SJCRH30 (cell line): ENCODE measurements at regions not wholly inside any gene's neighbourhood (a gene's known extent, or its start where the extent isn't known, plus 50 kb on each side); places are given as distances from the start of the nearest gene placed in this dataset.

Experiments
- DNase-seq, 2 experiments: peaks; one replicate each; pipeline ENCODE4 v3.0.0-alpha.2; 2015 to 2020
- H3K27ac ChIP-seq: fragments of 250-450 bp; sonication (Bioruptor Pico); 2 replicates; pipeline ENCODE4 v1.5.1; 2020; ENCODE audit warnings: mild to moderate bottlenecking, moderate library complexity
- H3K27me3 ChIP-seq: fragments of 250-450 bp; sonication (Bioruptor Pico); 2 replicates; pipeline ENCODE4 v1.5.1; 2020; ENCODE audit warnings: mild to moderate bottlenecking, moderate library complexity
- H3K36me3 ChIP-seq: fragments of 250-450 bp; sonication (Bioruptor Pico); 2 replicates; pipeline ENCODE4 v1.5.1; 2020; ENCODE audit warnings: mild to moderate bottlenecking, moderate library complexity
- H3K4me1 ChIP-seq: fragments of 250-450 bp; sonication (Bioruptor Pico); 2 replicates; pipeline ENCODE4 v1.5.1; 2020; ENCODE audit warnings: mild to moderate bottlenecking, moderate library complexity
- H3K4me3 ChIP-seq: fragments of 250-450 bp; sonication (Bioruptor Pico); 2 replicates; pipeline ENCODE4 v1.5.1; 2020; ENCODE audit warnings: mild to moderate bottlenecking, moderate library complexity
- H3K9me3 ChIP-seq: fragments of 250-450 bp; sonication (Bioruptor Pico); replicated peaks from 2 replicates; pipeline ENCODE4 v1.5.1; 2020; ENCODE audit warnings: mild to moderate bottlenecking, moderate library complexity

- peak; percentile 72 to 79 for DNase-seq
- no peak overlapping the region for H3K27ac ChIP-seq
- H3K4me3 ChIP-seq, result no peak overlapping the region
These were observed 112.6 kb upstream of the RALGAPA2 start for GRCh38 chr20:20824924-20825584.

GRCh38 chr20:20823476-20823881 lies 111.0 kb upstream of the RALGAPA2 start:
- H3K27ac ChIP-seq, result no peak overlapping the region
- H3K4me1 ChIP-seq, result peaks cover 16% of the 10 kb centered on the region
- H3K4me3 ChIP-seq, result no peak overlapping the region

More at GRCh38 chr20:20824924-20825584, 112.6 kb upstream of the RALGAPA2 start:
- Histone ChIP-seq H3K9me3 (no peaks in the 10 kb centered on the region), H3K36me3 (no peaks in the 10 kb centered on the region), H3K27me3 (no peaks in the 10 kb centered on the region), H3K4me1 (peaks cover 24% of the 10 kb centered on the region)

DNA sequence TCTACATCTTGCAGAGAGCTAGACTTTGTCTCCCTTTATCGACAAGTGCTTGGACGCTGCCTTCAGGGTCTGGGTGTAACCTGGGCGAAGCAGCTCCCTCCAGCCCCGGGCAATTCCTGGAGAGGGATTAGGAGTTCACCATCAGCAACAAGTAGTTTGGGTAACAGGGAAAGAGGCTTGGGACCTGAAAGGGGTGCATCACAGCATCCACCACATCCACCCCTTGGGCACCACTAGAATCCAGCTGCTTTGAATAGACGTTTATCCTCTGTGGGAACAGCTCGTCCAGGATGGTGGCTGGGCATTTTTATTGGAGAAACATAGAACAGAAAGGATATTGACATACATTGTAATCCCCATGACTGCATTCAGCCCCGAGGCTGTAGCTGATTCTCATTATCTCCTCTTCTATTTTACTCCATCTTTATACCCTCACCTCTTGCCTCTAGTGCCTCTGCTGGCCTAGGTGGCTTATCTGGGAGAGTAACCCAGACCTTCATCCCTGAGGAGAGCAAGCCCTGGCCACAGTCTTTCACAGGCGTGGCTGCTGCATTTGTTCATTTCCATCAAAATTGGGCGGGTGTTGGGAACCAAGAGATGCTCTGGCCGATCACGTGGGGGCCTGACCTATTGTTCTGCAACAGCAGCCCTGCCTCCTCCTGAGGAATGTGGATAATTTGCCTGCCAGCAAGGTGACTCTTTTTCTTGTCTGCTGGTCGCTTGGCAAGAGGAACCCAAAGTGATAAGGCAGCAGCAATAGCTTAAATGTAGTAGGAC lies 109.2 kb upstream of the RALGAPA2 start:
- DNase-seq, result peak; percentile 93 to 96
- H3K9me3 ChIP-seq, result no peaks in the 10 kb centered on the region
- peak overlapping the region; percentile 47 for H3K4me3 ChIP-seq
- no peaks in the 10 kb centered on the region for H3K36me3 ChIP-seq
- no peaks in the 10 kb centered on the region for H3K27me3 ChIP-seq
- H3K27ac ChIP-seq, result peak overlapping the region; percentile 90
- H3K4me1 ChIP-seq, result peaks cover 12% of the 10 kb centered on the region

More at GRCh38 chr20:20823476-20823881, 111.0 kb upstream of the RALGAPA2 start:
- Histone ChIP-seq H3K36me3 (no peaks in the 10 kb centered on the region), H3K9me3 (no peaks in the 10 kb centered on the region), H3K27me3 (no peaks in the 10 kb centered on the region)
- DNase-seq, result no peak

DNA sequence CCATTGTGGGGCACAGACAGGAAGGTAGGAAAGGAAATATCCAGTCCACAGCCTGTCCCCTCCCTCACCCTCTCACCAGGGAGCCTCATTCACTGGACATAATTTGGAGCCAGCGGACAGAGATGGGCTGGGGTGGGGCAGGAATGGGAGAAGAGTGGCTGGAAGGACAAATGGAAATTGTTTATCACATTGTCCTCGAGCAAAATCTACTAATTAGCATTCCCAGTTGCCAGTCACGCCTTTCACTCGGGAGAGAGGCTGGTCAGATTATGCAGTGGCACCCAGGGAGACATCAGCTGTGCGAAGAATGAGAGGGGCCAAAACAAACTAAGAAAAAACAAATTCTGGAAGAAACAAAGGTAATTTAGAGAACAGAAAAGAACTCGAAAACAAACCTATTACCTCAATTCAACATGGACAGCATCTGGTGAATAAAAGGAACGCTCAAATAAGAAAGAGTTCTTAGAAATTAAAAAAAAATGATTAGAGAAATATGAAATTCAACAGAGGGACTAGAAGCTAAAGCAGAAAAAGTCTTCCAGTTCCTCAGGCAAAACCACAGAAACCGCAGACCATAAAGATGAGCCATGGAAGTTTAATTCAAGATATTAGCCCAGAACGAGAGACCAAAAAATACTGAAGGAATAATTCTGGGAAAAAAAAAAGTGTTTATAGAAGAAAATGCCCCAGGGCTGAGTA lies 108.5 kb upstream of the RALGAPA2 start:
- peak; percentile 66 to 81 for DNase-seq
- H3K27ac ChIP-seq, result peak overlapping the region; percentile 90

GRCh38 chr20:20820104-20820503 lies 107.7 kb upstream of the RALGAPA2 start:
- H3K4me1 ChIP-seq, result peaks cover 15% of the 10 kb centered on the region
- no peaks in the 10 kb centered on the region for H3K9me3 ChIP-seq
- peak overlapping the region; percentile 90 for H3K27ac ChIP-seq
- H3K27me3 ChIP-seq, result no peaks in the 10 kb centered on the region
- H3K4me3 ChIP-seq, result peak overlapping the region; percentile 47
- H3K36me3 ChIP-seq, result no peaks in the 10 kb centered on the region
- peak; percentile 91 to 94 for DNase-seq

More for the DNA sequence above, 108.5 kb upstream of the RALGAPA2 start:
- Histone ChIP-seq H3K4me1 (peaks cover 15% of the 10 kb centered on the region), H3K36me3 (no peaks in the 10 kb centered on the region), H3K27me3 (no peaks in the 10 kb centered on the region), H3K4me3 (peak overlapping the region; percentile 47), H3K9me3 (no peaks in the 10 kb centered on the region)

DNA sequence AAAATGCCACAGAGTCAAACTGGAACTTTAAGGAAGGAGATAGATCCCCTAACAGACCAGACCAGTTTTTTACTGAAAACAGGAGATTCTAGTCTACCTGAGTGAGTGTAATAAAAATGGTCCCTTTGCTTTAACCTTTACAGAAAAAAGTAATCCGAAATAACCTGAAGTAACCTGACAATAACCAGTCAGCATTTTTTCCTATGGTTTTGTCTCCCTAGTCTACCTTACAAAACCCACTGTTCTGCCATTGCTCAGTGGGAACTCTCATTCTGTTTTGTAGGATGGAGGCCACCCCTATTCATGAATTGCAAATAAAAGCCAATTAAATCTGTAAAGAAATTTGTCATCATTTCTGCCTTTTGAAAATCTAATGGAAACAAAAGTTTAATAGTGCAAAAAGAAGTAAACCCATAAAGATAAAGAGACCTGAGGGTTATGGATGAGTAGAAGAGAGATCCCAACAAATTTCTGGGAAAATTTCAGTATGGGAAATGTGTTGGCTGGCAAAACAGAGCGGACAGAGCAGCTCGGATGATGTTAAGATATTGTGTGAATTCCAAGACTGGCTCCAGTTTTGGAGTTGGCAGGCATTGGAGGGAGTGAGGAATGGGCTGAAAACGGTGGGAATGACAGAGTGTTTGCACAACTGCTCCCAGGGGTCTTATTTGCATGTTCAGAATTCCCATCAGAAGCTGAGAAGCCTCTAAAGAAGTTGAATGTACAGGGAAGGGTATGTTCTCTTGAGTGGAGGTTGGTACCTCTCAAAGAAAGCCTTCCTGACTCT lies 104.7 kb upstream of the RALGAPA2 start:
- no peaks in the 10 kb centered on the region for H3K36me3 ChIP-seq
- H3K27me3 ChIP-seq, result no peaks in the 10 kb centered on the region
- H3K27ac ChIP-seq, result no peak overlapping the region
- H3K4me3 ChIP-seq, result no peak overlapping the region
- H3K9me3 ChIP-seq, result no peaks in the 10 kb centered on the region
- H3K4me1 ChIP-seq, result peaks cover 11% of the 10 kb centered on the region
- no peak for DNase-seq

- no peak for DNase-seq
- Histone ChIP-seq H3K4me1 (peaks cover 8% of the 10 kb centered on the region; the same call in 1 of the 2 replicates), H3K36me3 (no peaks in the 10 kb centered on the region), H3K27me3 (no peaks in the 10 kb centered on the region), H3K4me3 (no peak overlapping the region), H3K9me3 (no peaks in the 10 kb centered on the region), H3K27ac (no peak overlapping the region)
These were observed 103.4 kb upstream of the RALGAPA2 start for GRCh38 chr20:20815711-20816455.

- 0 out of 2 replicates have a peak, but pooled peaks cover 3% of the 10 kb centered on the region for H3K4me1 ChIP-seq
- H3K4me3 ChIP-seq, result no peak overlapping the region
- no peaks in the 10 kb centered on the region for H3K27me3 ChIP-seq
- no peaks in the 10 kb centered on the region for H3K9me3 ChIP-seq
- H3K36me3 ChIP-seq, result no peaks in the 10 kb centered on the region
- no peak for DNase-seq
- H3K27ac ChIP-seq, result no peak overlapping the region
These were observed 102.2 kb upstream of the RALGAPA2 start for GRCh38 chr20:20814685-20815084.

DNA sequence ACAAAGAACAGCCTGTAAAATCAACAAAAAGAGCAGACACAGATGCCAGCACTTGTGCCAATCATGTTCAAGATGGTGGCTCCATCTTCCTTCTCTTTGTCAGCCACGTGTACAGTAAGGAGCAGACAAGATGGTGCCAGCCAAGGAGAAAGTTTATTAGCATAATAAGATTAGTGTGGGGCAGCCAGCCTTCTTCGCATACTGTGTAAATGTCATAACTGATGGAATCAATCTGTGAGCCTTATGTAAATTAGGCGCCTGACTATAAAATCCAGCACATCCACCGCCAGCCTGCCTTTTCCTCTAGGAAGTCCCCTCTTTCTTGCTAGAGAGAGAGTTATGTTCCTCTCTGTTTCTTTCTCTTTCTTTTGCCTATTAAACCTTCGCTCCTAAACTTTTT lies 99.7 kb upstream of the RALGAPA2 start:
- H3K27me3 ChIP-seq, result no peaks in the 10 kb centered on the region
- H3K4me3 ChIP-seq, result no peak overlapping the region
- DNase-seq, result no peak
- no peaks in the 10 kb centered on the region for H3K9me3 ChIP-seq
- H3K36me3 ChIP-seq, result no peaks in the 10 kb centered on the region
- H3K27ac ChIP-seq, result no peak overlapping the region
- H3K4me1 ChIP-seq, result 0 out of 2 replicates have a peak, but pooled peaks cover 3% of the 10 kb centered on the region

- Histone ChIP-seq H3K4me1 (no peaks in the 10 kb centered on the region), H3K9me3 (no peaks in the 10 kb centered on the region), H3K27ac (no peak overlapping the region), H3K4me3 (no peak overlapping the region), H3K36me3 (no peaks in the 10 kb centered on the region), H3K27me3 (no peaks in the 10 kb centered on the region)
- DNase-seq, result no peak
These were observed 95.6 kb upstream of the RALGAPA2 start for GRCh38 chr20:20808016-20808415.

GRCh38 chr20:20806121-20807095 lies 94.0 kb upstream of the RALGAPA2 start:
- Histone ChIP-seq H3K4me3 (no peak overlapping the region), H3K4me1 (no peaks in the 10 kb centered on the region), H3K27ac (no peak overlapping the region), H3K27me3 (no peaks in the 10 kb centered on the region), H3K36me3 (no peaks in the 10 kb centered on the region), H3K9me3 (no peaks in the 10 kb centered on the region)
- no peak for DNase-seq

DNA sequence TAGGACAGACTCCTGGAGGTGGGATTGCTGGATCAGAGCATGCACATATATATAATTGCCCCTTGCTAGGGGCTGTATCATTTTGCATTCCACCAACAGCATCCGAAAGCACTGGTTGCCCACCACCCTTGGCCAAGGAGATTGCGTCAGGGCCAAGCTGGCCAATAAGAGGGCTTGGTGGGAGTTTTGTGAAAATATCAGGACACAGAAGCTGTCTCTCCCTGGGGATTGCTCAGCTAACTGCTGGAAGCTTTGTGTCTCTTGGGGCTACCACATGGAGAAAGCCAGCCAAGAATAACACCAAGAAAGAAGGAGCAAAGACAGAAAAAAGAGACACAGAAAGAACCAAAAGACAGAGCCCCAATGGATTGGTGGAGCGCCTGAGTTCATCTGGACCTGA lies 90.6 kb upstream of the RALGAPA2 start:
- no peak for DNase-seq
- Histone ChIP-seq H3K36me3 (no peaks in the 10 kb centered on the region), H3K27me3 (no peaks in the 10 kb centered on the region), H3K9me3 (no peaks in the 10 kb centered on the region), H3K4me3 (no peak overlapping the region), H3K4me1 (peaks cover 7% of the 10 kb centered on the region; the same call in 1 of the 2 replicates), H3K27ac (no peak overlapping the region)

- Histone ChIP-seq H3K27ac (no peak overlapping the region), H3K36me3 (no peaks in the 10 kb centered on the region), H3K9me3 (no peaks in the 10 kb centered on the region), H3K27me3 (no peaks in the 10 kb centered on the region), H3K4me3 (no peak overlapping the region), H3K4me1 (peaks cover 12% of the 10 kb centered on the region; the same call in 1 of the 2 replicates)
- no peak for DNase-seq
These were observed 89.9 kb upstream of the RALGAPA2 start for GRCh38 chr20:20802328-20802727.
